Liver (tissue), 8 donors: ENCODE measurements at regions not wholly inside any gene's neighbourhood (a gene's known extent, or its start where the extent isn't known, plus 50 kb on each side); places are given as distances from the start of the nearest gene placed in this dataset.

ENCODE experiments used
- DNase-seq: peaks from one replicate; pipeline ENCODE4 v3.0.0-alpha.2; 2017; ENCODE audit warnings: low spot score
- H3K27ac ChIP-seq, 2 donors: one replicate each; pipeline ENCODE4 v1.7.0; 2013; ENCODE audit warnings: inconsistent platforms in 2 of 2, low read length in 2 of 2, control low read depth in 1 of 2, low read depth in 1 of 2, mild to moderate bottlenecking in 1 of 2
- H3K27me3 ChIP-seq, 4 donors: one replicate each; pipeline versions ENCODE4 v1.6.1 to v1.7.0; 2013; ENCODE audit warnings: low read length in 3 of 4, inconsistent platforms in 1 of 4, mild to moderate bottlenecking in 1 of 4, moderate library complexity in 1 of 4; ENCODE audit not compliant: control insufficient read depth in 4 of 4, insufficient read depth in 4 of 4
- H3K36me3 ChIP-seq, 4 donors: one replicate each; pipeline versions ENCODE4 v1.6.1 to v1.7.0; 2013; ENCODE audit warnings: low read length in 3 of 4, mild to moderate bottlenecking in 3 of 4, low read depth in 1 of 4, moderate library complexity in 1 of 4; ENCODE audit not compliant: control insufficient read depth in 4 of 4, insufficient read depth in 3 of 4
- H3K4me1 ChIP-seq, 4 donors: one replicate each; pipeline versions ENCODE4 v1.6.1 to v1.7.0; 2013; ENCODE audit warnings: low read length in 3 of 4, mild to moderate bottlenecking in 3 of 4, moderate library complexity in 1 of 4; ENCODE audit not compliant: control insufficient read depth in 4 of 4, insufficient read depth in 4 of 4
- H3K4me3 ChIP-seq, 3 donors: one replicate each; pipeline versions ENCODE4 v1.6.1 to v1.7.0; 2013; ENCODE audit warnings: low read length in 3 of 3, control low read depth in 1 of 3, low read depth in 1 of 3, mild to moderate bottlenecking in 1 of 3
- H3K9ac ChIP-seq, 2 donors: one replicate each; pipeline ENCODE4 v1.7.0; 2013; ENCODE audit warnings: low read length in 2 of 2, mild to moderate bottlenecking in 2 of 2, moderate library complexity in 2 of 2, control low read depth in 1 of 2, low read depth in 1 of 2
- H3K9me3 ChIP-seq, 4 donors: one replicate each; pipeline versions ENCODE4 v1.6.1 to v1.7.0; 2013; ENCODE audit warnings: low read length in 3 of 4; ENCODE audit not compliant: control insufficient read depth in 4 of 4
- EGR1 ChIP-seq, 2 donors: IDR thresholded peaks; 2 replicates each; pipeline ENCODE4 v1.6.1; 2016 to 2018; ENCODE audit warnings: antibody characterized with exemption in 2 of 2, low read depth in 2 of 2
- FOXA1 ChIP-seq: IDR thresholded peaks from 2 replicates; pipeline ENCODE4 v1.6.1; 2016; ENCODE audit warnings: antibody characterized with exemption
- FOXA2 ChIP-seq: IDR thresholded peaks from 2 replicates; pipeline ENCODE4 v1.6.1; 2016; ENCODE audit warnings: antibody characterized with exemption
- GABPA ChIP-seq, 2 donors: IDR thresholded peaks in 1 of 2; conservative IDR thresholded peaks in 1 of 2; 2 replicates each; pipeline ENCODE4 v1.6.1; 2016; ENCODE audit warnings: antibody characterized with exemption in 2 of 2, mild to moderate bottlenecking in 1 of 2, moderate library complexity in 1 of 2
- HNF4A ChIP-seq, 2 donors: conservative IDR thresholded peaks; 2 replicates each; pipeline ENCODE4 v1.6.1; 2016; ENCODE audit warnings: antibody characterized with exemption in 2 of 2, mild to moderate bottlenecking in 2 of 2
- HNF4G ChIP-seq: IDR thresholded peaks from 2 replicates; pipeline ENCODE4 v1.6.1; 2016; ENCODE audit warnings: antibody characterized with exemption
- JUND ChIP-seq, 2 donors: IDR thresholded peaks; 2 replicates each; pipeline ENCODE4 v1.6.1; 2016; ENCODE audit warnings: antibody characterized with exemption in 2 of 2
- NR2F2 ChIP-seq: IDR thresholded peaks from 2 replicates; pipeline ENCODE4 v1.6.1; 2016; ENCODE audit warnings: antibody characterized with exemption
- RAD21 ChIP-seq, 2 donors: IDR thresholded peaks; 2 replicates each; pipeline ENCODE4 v1.6.1; 2016; ENCODE audit warnings: antibody characterized with exemption in 2 of 2, mild to moderate bottlenecking in 2 of 2
- RXRA ChIP-seq, 2 donors: IDR thresholded peaks; 2 replicates each; pipeline ENCODE4 v1.6.1; 2017 to 2018; ENCODE audit warnings: antibody characterized with exemption in 2 of 2, mild to moderate bottlenecking in 1 of 2
- SP1 ChIP-seq: IDR thresholded peaks from 2 replicates; pipeline ENCODE4 v1.6.1; 2018; ENCODE audit warnings: antibody characterized with exemption, mild to moderate bottlenecking
- TAF1 ChIP-seq: conservative IDR thresholded peaks from 2 replicates; pipeline ENCODE4 v1.6.1; 2016; ENCODE audit warnings: antibody characterized with exemption, mild to moderate bottlenecking
- YY1 ChIP-seq: IDR thresholded peaks from 2 replicates; pipeline ENCODE4 v1.6.1; 2016; ENCODE audit warnings: antibody characterized with exemption, mild to moderate bottlenecking
- WGBS: extraction: QIAGEN DNeasy Blood & Tissue Kit; methylation state at CpG from one replicate; pipeline ENCODE4 v1.1.7; 2013; 5-methylcytosine and 5-hydroxymethylcytosine counted together
- TF ChIP-seq, protein P1 (sequence below): IDR thresholded peaks from 2 replicates; pipeline ENCODE4 v1.6.1; 2016; ENCODE audit warnings: antibody characterized with exemption
- TF ChIP-seq, protein P2 (sequence below): IDR thresholded peaks from 2 replicates; pipeline ENCODE4 v1.6.1; 2016; ENCODE audit warnings: antibody characterized with exemption
- TF ChIP-seq, protein P3 (sequence below): IDR thresholded peaks from 2 replicates; pipeline ENCODE4 v1.6.1; 2016; ENCODE audit warnings: antibody characterized with exemption, mild to moderate bottlenecking
- TF ChIP-seq, protein P4 (sequence below): IDR thresholded peaks from 2 replicates; pipeline ENCODE4 v1.6.1; 2016; ENCODE audit warnings: antibody characterized with exemption
- TF ChIP-seq, protein P5 (sequence below): fragments of 150-350 bp; IDR thresholded peaks from 2 replicates; pipeline ENCODE4 v1.5.1; 2017; ENCODE audit warnings: improper control_type of control experiment, low read depth, low read length; ENCODE audit not compliant: missing input control
- donor health status: healthy.
- donor health status: healthy.
- donor health status: healthy.
- donor health status: healthy.
- donor health status: healthy.

DNA sequence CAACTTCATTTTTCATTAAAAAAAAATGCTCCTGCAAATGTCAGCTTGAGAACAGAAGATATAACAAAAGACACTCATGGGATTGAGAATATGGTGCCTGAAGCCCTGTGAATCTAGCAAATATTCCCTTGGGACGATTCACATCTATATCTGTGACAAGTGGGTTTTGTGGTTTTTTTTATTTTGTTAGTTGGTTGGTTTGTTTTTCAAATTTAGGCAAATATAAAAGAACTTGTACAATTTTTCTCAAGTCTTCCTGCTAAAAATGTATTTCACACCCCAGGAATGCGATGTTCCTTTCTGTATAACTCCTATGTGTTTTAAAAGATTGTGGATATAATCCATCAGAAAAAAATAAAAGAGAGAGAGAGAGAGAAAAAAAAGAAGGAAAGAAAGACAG is 1061.8 kb upstream of the ARRDC3 start:
- 73% methylated on average over 2 of the region's 2 CpGs for WGBS
- H3K36me3 ChIP-seq, result no peaks in the 10 kb centered on the region
- H3K27me3 ChIP-seq, result no peaks in the 10 kb centered on the region
- H3K9me3 ChIP-seq, result no peaks in the 10 kb centered on the region
- DNase-seq, result no peak
- H3K27ac ChIP-seq, result no peak overlapping the region
- H3K4me3 ChIP-seq, result no peak overlapping the region
- no peak overlapping the region for H3K9ac ChIP-seq
- TF ChIP-seq, protein P1, sequence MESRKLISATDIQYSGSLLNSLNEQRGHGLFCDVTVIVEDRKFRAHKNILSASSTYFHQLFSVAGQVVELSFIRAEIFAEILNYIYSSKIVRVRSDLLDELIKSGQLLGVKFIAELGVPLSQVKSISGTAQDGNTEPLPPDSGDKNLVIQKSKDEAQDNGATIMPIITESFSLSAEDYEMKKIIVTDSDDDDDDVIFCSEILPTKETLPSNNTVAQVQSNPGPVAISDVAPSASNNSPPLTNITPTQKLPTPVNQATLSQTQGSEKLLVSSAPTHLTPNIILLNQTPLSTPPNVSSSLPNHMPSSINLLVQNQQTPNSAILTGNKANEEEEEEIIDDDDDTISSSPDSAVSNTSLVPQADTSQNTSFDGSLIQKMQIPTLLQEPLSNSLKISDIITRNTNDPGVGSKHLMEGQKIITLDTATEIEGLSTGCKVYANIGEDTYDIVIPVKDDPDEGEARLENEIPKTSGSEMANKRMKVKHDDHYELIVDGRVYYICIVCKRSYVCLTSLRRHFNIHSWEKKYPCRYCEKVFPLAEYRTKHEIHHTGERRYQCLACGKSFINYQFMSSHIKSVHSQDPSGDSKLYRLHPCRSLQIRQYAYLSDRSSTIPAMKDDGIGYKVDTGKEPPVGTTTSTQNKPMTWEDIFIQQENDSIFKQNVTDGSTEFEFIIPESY, result no peak
- TF ChIP-seq EGR1 (IDR thresholded peaks at IDR 0.05; ENCODE audit: low read depth in 2 of 2), result no peak
- TF ChIP-seq, protein P2, sequence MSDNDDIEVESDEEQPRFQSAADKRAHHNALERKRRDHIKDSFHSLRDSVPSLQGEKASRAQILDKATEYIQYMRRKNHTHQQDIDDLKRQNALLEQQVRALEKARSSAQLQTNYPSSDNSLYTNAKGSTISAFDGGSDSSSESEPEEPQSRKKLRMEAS, result no peak
- TF ChIP-seq JUND (IDR thresholded peaks at IDR 0.05), result no peak
- TF ChIP-seq NR2F2, result no peak
- no peak for TF ChIP-seq FOXA2
- no peak for TF ChIP-seq YY1
- no peak for TF ChIP-seq HNF4A (conservative IDR thresholded peaks at IDR 0.05)
- no peak for TF ChIP-seq RXRA (IDR thresholded peaks at IDR 0.05)
- no peak for TF ChIP-seq FOXA1
- TF ChIP-seq HNF4G, result no peak
- TF ChIP-seq, protein P3, sequence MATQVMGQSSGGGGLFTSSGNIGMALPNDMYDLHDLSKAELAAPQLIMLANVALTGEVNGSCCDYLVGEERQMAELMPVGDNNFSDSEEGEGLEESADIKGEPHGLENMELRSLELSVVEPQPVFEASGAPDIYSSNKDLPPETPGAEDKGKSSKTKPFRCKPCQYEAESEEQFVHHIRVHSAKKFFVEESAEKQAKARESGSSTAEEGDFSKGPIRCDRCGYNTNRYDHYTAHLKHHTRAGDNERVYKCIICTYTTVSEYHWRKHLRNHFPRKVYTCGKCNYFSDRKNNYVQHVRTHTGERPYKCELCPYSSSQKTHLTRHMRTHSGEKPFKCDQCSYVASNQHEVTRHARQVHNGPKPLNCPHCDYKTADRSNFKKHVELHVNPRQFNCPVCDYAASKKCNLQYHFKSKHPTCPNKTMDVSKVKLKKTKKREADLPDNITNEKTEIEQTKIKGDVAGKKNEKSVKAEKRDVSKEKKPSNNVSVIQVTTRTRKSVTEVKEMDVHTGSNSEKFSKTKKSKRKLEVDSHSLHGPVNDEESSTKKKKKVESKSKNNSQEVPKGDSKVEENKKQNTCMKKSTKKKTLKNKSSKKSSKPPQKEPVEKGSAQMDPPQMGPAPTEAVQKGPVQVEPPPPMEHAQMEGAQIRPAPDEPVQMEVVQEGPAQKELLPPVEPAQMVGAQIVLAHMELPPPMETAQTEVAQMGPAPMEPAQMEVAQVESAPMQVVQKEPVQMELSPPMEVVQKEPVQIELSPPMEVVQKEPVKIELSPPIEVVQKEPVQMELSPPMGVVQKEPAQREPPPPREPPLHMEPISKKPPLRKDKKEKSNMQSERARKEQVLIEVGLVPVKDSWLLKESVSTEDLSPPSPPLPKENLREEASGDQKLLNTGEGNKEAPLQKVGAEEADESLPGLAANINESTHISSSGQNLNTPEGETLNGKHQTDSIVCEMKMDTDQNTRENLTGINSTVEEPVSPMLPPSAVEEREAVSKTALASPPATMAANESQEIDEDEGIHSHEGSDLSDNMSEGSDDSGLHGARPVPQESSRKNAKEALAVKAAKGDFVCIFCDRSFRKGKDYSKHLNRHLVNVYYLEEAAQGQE, result no peak
- TF ChIP-seq SP1, result no peak
- TF ChIP-seq TAF1, result no peak
- TF ChIP-seq, protein P4, sequence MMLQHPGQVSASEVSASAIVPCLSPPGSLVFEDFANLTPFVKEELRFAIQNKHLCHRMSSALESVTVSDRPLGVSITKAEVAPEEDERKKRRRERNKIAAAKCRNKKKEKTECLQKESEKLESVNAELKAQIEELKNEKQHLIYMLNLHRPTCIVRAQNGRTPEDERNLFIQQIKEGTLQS, result no peak
- TF ChIP-seq RAD21 (IDR thresholded peaks at IDR 0.05), result no peak
- no peak for TF ChIP-seq GABPA (IDR thresholded peaks at IDR 0.05 in 1 of 2, conservative IDR thresholded peaks at IDR 0.05 in 1 of 2)
- TF ChIP-seq, protein P5, sequence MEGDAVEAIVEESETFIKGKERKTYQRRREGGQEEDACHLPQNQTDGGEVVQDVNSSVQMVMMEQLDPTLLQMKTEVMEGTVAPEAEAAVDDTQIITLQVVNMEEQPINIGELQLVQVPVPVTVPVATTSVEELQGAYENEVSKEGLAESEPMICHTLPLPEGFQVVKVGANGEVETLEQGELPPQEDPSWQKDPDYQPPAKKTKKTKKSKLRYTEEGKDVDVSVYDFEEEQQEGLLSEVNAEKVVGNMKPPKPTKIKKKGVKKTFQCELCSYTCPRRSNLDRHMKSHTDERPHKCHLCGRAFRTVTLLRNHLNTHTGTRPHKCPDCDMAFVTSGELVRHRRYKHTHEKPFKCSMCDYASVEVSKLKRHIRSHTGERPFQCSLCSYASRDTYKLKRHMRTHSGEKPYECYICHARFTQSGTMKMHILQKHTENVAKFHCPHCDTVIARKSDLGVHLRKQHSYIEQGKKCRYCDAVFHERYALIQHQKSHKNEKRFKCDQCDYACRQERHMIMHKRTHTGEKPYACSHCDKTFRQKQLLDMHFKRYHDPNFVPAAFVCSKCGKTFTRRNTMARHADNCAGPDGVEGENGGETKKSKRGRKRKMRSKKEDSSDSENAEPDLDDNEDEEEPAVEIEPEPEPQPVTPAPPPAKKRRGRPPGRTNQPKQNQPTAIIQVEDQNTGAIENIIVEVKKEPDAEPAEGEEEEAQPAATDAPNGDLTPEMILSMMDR, result no peak
- no peaks in the 10 kb centered on the region for H3K4me1 ChIP-seq

DNA sequence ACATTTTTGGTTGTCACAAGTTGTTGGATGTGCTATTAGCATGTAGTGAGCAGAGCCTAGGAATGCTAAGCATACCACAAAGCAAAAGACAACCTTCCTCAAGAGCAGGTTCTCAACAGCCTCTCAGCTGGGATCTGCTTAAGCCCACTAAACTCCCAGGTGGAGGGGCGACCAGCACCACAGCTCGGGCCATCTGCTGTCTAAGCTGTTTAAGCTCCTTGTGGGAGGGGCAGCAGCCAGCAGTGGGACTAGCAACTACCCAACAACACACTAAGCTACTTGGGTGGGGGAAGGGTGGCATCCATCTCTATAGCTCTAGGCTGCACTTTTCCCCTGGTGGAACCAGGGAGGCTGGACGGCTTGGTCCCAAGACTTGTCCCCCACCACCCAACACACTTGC is 1052.7 kb upstream of the ARRDC3 start:
- no peak for DNase-seq
- H3K27me3 ChIP-seq, result no peaks in the 10 kb centered on the region
- no peaks in the 10 kb centered on the region for H3K4me1 ChIP-seq
- 91% methylated on average over 3 of the region's 3 CpGs for WGBS
- no peak for TF ChIP-seq YY1
- TF ChIP-seq, protein P4, result no peak
- TF ChIP-seq, protein P1, result no peak
- TF ChIP-seq, protein P3, result no peak
- no peak for TF ChIP-seq RXRA (IDR thresholded peaks at IDR 0.05)
- no peak for TF ChIP-seq SP1
- no peak for TF ChIP-seq GABPA (IDR thresholded peaks at IDR 0.05 in 1 of 2, conservative IDR thresholded peaks at IDR 0.05 in 1 of 2)
- no peak for TF ChIP-seq EGR1 (IDR thresholded peaks at IDR 0.05; ENCODE audit: low read depth in 2 of 2)
- TF ChIP-seq FOXA1, result no peak
- H3K4me3 ChIP-seq, result no peak overlapping the region
- no peak overlapping the region for H3K9ac ChIP-seq
- H3K27ac ChIP-seq, result no peak overlapping the region
- H3K36me3 ChIP-seq, result no peaks in the 10 kb centered on the region
- no peaks in the 10 kb centered on the region for H3K9me3 ChIP-seq
